ENCODE measurements at regions not wholly inside any gene's neighbourhood (a gene's known extent, or its start where the extent isn't known, plus 50 kb on each side); places are given as distances from the start of the nearest gene placed in this dataset.

DNA sequence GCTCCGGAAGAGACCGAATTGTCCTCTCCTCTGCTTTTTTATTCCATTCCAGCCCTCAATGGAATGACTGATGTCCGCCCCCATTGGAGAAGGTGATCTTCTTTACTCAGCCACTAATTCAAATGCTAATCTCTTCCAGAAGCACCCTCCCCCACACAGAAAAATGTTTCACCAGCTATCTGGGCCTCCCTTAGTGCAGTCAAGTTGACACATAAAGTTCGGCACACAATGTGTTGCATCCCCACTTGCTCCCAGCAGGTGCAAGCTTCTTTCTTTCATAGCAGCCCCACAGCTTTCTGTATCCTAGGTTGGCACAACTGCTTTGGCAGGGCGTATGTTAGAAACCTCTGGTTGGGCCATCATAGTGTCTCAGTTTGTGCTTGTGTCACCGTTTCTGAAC is 73.3 kb upstream of the TLR3 start:
- TF ChIP-seq POLR2A (IDR thresholded peaks at IDR 0.05) = no peak
- TF ChIP-seq, protein P1, sequence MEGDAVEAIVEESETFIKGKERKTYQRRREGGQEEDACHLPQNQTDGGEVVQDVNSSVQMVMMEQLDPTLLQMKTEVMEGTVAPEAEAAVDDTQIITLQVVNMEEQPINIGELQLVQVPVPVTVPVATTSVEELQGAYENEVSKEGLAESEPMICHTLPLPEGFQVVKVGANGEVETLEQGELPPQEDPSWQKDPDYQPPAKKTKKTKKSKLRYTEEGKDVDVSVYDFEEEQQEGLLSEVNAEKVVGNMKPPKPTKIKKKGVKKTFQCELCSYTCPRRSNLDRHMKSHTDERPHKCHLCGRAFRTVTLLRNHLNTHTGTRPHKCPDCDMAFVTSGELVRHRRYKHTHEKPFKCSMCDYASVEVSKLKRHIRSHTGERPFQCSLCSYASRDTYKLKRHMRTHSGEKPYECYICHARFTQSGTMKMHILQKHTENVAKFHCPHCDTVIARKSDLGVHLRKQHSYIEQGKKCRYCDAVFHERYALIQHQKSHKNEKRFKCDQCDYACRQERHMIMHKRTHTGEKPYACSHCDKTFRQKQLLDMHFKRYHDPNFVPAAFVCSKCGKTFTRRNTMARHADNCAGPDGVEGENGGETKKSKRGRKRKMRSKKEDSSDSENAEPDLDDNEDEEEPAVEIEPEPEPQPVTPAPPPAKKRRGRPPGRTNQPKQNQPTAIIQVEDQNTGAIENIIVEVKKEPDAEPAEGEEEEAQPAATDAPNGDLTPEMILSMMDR (IDR thresholded peaks at IDR 0.05) = no peak
- TF ChIP-seq EP300 (IDR thresholded peaks at IDR 0.05) = no peak

Measured in tibial nerve (tissue), 4 donors.